Esophagus squamous epithelium (tissue), 4 donors: ENCODE measurements at regions not wholly inside any gene's neighbourhood (a gene's known extent, or its start where the extent isn't known, plus 50 kb on each side); places are given as distances from the start of the nearest gene placed in this dataset.

ENCODE experiments used
- CTCF ChIP-seq, 6 experiments: fragments of 450-650 bp in 4 of 6; fragments of 200-600 bp in 2 of 6; sonication (generic) in 2 of 6; IDR thresholded peaks; one replicate each; pipeline ENCODE4 v1.5.1; 2016 to 2019; ENCODE audit warnings: antibody characterized with exemption in 6 of 6, mild to moderate bottlenecking in 4 of 6, moderate library complexity in 4 of 6
- POLR2A ChIP-seq, 4 donors: fragments of 450-650 bp; IDR thresholded peaks; one replicate each; pipeline ENCODE4 v1.6.1; 2017; ENCODE audit warnings: antibody characterized with exemption in 4 of 4, mild to moderate bottlenecking in 4 of 4, moderate library complexity in 3 of 4

GRCh38 chr18:26729008-26729407 is 136.5 kb downstream of the AQP4 start:
- TF ChIP-seq CTCF (IDR thresholded peaks at IDR 0.05) = no peak
- no peak for TF ChIP-seq POLR2A (IDR thresholded peaks at IDR 0.05)
